ENCODE measurements at regions not wholly inside any gene's neighbourhood (a gene's known extent, or its start where the extent isn't known, plus 50 kb on each side); places are given as distances from the start of the nearest gene placed in this dataset.

DNA sequence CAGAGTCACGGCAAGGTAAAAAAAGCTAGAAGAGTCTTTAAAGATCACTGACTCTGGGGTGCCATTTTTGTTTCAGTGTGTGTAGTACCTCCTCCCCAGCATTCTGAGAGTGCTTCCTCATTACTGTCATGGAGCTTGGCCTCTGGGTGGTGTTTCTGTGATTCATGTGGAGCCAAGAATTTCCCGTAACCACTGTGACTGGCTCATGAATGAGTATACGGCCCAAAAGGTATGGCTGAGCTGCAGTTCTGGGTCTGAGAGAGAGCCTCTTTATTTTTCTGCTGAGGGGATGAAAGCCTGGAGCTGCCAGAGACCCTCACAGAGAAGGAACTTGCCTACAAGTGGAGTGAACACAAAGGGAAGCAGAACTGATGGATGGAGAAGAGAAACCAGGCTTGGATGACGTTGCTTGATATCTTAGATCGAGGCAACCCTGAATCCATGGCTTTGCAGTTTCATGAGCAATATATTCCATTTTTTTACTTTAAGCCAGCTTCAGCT lies 85.6 kb downstream of the PTTG1 start:
- ATAC-seq (peak in 1 of 2 donors; percentile 18), DNase-seq (no peak)

DNA sequence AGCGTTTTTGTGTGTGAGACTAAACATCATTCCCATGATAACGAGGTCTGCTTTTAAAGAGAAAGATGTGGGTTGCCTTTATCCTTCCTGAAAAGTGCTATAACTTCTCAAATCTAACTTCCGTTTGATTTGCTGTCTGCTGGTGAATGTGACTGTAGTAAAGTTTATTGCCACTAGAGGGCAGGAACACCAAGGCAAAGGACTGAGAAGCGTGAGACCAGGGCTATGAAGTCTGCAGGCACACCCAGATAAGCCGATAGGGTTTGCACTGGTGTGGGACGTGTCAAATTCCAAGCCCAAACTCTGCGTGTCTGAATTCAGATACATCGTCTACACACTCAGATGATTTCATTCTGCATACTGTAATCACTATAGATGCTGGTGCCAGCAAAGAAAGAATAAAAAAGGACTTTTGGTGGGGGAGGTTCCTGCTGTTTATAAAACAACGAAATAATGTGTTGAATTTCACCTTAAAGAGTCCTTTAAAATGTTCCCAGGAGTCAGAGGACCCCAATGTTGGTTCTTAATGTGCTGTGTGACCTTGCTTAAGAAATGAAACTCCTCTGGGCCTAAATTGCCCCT lies 87.2 kb downstream of the PTTG1 start:
- DNase-seq (peak; percentile 45), ATAC-seq (peak; percentile 85 to 92)
- intact Hi-C loops (cut with DNase I), result no loop called here

More for the DNA sequence above, 85.6 kb downstream of the PTTG1 start:
- intact Hi-C loops (cut with DNase I), result no loop called here

DNA sequence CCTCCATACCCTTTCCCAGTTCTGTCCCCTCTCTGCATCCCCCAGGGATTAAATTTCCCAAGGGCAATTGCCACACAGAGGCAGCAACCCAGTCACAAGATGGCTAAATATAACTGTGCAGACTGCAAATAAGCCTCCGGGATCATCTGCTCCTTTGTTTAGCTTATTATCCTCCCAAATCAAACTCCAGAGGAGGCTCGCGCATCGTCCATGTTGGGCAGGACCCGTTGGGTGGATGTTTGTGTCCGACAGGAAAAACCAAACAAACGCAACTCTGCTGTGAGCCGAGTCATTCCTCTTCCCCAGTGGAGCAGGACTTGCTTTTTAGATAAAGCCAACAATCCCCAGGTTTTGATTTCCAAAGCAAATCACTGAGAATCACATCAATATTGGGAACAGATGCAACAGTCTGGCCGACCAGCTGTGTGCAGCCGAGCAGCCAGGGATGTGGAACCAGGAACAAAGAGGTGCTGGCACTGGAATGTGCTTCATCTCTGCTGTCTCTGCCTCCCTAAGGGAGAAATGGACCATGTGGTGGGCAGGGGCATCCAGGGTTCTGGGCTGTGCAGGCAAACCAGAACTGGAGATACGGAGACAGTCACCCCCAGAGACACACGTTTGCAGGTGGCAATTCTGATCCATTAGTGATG lies 89.8 kb downstream of the PTTG1 start:
- ATAC-seq (no peak), DNase-seq (no peak)
- intact Hi-C loops (cut with DNase I), result loop anchor here in 1 of 2 donors (10.0 kb wide), 1 partner anchor 77 kb away; no protein-coding TSS in a partner anchor

Measured in left cardiac atrium (tissue), 4 donors.